ENCODE measurements at regions not wholly inside any gene's neighbourhood (a gene's known extent, or its start where the extent isn't known, plus 50 kb on each side); places are given as distances from the start of the nearest gene placed in this dataset.

DNA sequence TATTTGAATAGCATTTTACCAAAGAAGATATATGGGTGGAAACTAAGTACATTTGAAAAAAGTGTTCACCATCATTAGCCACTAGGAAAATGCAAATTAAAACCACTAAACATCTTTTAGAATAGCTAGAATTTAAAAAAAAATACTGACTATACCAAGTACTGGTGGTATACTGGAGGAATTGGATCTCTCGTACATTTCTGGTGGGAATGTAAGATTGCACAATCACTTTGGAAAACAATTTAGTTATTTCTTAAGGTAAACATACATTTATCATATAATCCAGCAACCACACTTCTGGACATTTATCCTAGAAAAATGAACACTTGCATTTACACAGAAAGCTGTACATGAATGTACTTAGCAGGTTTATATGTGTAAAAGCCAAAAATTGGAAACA is 303.5 kb downstream of the MID1IP1 start:
- H3K27me3 ChIP-seq, result no peaks in the 10 kb centered on the region
- H3K4me1 ChIP-seq (ENCODE audit: low read depth), result no peaks in the 10 kb centered on the region
- H3K36me3 ChIP-seq, result no peaks in the 10 kb centered on the region
- H3K27ac ChIP-seq, result no peak overlapping the region
- no peak overlapping the region for H3K4me3 ChIP-seq
- DNase-seq (ENCODE audit: low read depth in 1 of 2, low spot score in 1 of 2), result no peak
- TF ChIP-seq, protein P1, sequence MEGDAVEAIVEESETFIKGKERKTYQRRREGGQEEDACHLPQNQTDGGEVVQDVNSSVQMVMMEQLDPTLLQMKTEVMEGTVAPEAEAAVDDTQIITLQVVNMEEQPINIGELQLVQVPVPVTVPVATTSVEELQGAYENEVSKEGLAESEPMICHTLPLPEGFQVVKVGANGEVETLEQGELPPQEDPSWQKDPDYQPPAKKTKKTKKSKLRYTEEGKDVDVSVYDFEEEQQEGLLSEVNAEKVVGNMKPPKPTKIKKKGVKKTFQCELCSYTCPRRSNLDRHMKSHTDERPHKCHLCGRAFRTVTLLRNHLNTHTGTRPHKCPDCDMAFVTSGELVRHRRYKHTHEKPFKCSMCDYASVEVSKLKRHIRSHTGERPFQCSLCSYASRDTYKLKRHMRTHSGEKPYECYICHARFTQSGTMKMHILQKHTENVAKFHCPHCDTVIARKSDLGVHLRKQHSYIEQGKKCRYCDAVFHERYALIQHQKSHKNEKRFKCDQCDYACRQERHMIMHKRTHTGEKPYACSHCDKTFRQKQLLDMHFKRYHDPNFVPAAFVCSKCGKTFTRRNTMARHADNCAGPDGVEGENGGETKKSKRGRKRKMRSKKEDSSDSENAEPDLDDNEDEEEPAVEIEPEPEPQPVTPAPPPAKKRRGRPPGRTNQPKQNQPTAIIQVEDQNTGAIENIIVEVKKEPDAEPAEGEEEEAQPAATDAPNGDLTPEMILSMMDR (IDR thresholded peaks at IDR 0.05; ENCODE audit: low read depth, low read length), result no peak
- no peaks in the 10 kb centered on the region for H3K9me3 ChIP-seq (ENCODE audit: low read depth)

DNA sequence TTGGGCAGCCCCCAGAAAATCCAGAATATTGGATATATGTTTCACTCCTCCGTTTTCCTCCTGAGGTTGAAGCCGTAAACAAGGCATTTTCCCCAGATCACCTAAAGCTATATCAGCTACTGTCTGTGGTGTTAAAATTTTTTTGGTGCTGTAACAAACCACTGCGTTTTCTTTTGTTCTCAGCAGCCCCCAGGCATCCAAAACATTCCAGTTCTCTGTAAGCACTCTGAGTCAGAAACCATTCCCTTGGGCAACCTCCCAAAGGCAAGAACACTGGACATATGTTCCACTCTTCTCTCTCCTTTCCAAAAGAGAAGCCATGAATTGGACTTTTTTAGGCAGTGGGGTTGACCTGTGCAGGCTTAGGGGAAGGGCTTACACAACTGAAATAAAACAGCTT is 310.9 kb downstream of the MID1IP1 start:
- no peaks in the 10 kb centered on the region for H3K36me3 ChIP-seq
- H3K9me3 ChIP-seq (ENCODE audit: low read depth), result no peaks in the 10 kb centered on the region
- H3K4me1 ChIP-seq (ENCODE audit: low read depth), result no peaks in the 10 kb centered on the region
- TF ChIP-seq, protein P1 (IDR thresholded peaks at IDR 0.05; ENCODE audit: low read depth, low read length), result no peak
- H3K27me3 ChIP-seq, result no peaks in the 10 kb centered on the region
- peak in 1 of 2 donors; percentile 1 for DNase-seq (ENCODE audit: low read depth in 1 of 2, low spot score in 1 of 2)
- H3K27ac ChIP-seq, result no peak overlapping the region
- H3K4me3 ChIP-seq, result no peak overlapping the region

DNA sequence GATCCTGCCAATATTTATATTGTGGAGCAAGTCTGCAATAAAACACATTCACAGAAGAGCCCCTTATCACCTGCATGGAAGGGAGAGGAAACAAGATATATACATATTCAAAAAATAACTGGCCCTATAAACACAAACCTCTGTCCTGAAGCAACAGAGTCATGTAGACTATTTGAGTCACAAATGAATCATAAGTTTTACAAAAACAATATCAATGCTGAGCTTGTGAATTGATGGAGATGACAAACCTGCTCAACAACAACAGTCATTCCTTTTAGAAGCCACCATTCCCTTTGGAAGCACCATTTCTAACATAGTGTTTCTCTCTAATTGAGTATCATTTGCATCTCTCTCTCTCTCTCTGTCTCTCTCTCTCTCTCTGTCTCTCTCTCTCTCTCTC is 313.9 kb downstream of the MID1IP1 start:
- no peak for DNase-seq (ENCODE audit: low read depth in 1 of 2, low spot score in 1 of 2)
- no peaks in the 10 kb centered on the region for H3K27me3 ChIP-seq
- H3K4me3 ChIP-seq, result no peak overlapping the region
- H3K27ac ChIP-seq, result no peak overlapping the region
- no peaks in the 10 kb centered on the region for H3K36me3 ChIP-seq
- TF ChIP-seq, protein P1 (IDR thresholded peaks at IDR 0.05; ENCODE audit: low read depth, low read length), result no peak
- no peaks in the 10 kb centered on the region for H3K9me3 ChIP-seq (ENCODE audit: low read depth)
- no peaks in the 10 kb centered on the region for H3K4me1 ChIP-seq (ENCODE audit: low read depth)

DNA sequence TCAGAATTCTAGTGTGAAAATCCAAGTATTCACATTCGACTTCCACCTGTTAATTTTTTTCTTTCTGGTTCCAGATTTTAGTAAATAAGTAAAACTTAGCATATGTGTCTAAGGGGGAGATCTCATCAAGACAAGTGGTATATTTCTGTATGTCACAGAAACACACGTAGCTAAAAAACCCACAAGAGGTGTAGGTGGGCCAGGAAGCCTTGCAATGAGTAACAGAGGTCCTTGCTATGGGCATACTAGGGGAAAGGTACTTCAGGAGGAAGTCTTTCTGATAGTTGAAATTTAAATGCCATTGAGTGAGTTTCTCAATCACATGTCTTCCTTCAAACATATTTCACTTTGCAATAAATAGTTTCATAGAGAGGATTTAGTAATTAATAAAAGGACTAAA is 315.8 kb downstream of the MID1IP1 start:
- no peak overlapping the region for H3K4me3 ChIP-seq
- H3K9me3 ChIP-seq (ENCODE audit: low read depth), result no peaks in the 10 kb centered on the region

DNA sequence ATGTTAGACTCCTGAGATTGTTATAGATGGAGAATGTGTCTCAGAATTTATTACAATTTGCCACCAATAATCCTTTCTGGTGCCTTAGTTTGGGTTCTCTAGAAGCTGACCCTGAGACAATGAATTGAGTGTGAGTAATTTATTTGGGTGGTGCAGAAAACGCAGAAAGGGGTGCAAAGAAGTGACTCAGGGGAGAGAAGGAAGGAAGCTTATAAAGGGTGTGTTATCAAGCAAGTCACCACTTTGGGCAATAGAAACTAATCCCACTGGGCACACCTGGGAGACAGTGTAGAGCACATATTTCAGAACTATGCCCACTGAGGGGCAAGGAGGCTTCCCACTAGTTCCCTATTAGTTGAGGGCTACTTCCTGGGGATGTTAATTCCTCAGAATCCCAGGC is 320.6 kb downstream of the MID1IP1 start:
- TF ChIP-seq, protein P1 (IDR thresholded peaks at IDR 0.05; ENCODE audit: low read depth, low read length), result no peak
- H3K27me3 ChIP-seq, result no peaks in the 10 kb centered on the region
- no peaks in the 10 kb centered on the region for H3K36me3 ChIP-seq

More for the DNA sequence above, 315.8 kb downstream of the MID1IP1 start:
- DNase-seq (ENCODE audit: low read depth in 1 of 2, low spot score in 1 of 2), result no peak
- H3K36me3 ChIP-seq, result no peaks in the 10 kb centered on the region
- H3K4me1 ChIP-seq (ENCODE audit: low read depth), result no peaks in the 10 kb centered on the region
- no peak overlapping the region for H3K27ac ChIP-seq
- TF ChIP-seq, protein P1 (IDR thresholded peaks at IDR 0.05; ENCODE audit: low read depth, low read length), result no peak
- H3K27me3 ChIP-seq, result no peaks in the 10 kb centered on the region

DNA sequence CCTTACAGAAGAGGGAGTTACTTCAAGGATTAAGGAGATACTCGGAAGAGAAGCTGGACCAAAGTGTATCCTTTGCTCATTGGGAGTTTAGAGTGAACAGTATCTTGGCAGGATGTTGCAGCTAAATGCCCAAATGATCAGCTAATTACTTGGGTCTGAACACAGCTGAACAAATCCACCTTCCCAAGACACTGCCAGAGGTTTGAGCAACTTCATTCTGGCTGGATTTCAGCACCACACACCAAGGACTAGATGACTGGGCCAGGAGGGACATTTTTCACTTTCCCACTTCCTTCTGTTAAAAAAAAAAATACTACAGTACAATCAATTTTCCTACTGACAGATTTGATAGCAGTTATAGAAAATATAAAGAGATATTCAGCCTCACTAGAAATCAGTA is 324.6 kb downstream of the MID1IP1 start:
- Histone ChIP-seq H3K27me3 (no peaks in the 10 kb centered on the region), H3K4me1 (ENCODE audit: low read depth) (no peaks in the 10 kb centered on the region), H3K9me3 (ENCODE audit: low read depth) (no peaks in the 10 kb centered on the region), H3K4me3 (no peak overlapping the region), H3K36me3 (no peaks in the 10 kb centered on the region), H3K27ac (no peak overlapping the region)
- TF ChIP-seq, protein P1 (IDR thresholded peaks at IDR 0.05; ENCODE audit: low read depth, low read length), result no peak
- no peak for DNase-seq (ENCODE audit: low read depth in 1 of 2, low spot score in 1 of 2)

More for the DNA sequence above, 320.6 kb downstream of the MID1IP1 start:
- no peak for DNase-seq (ENCODE audit: low read depth in 1 of 2, low spot score in 1 of 2)
- H3K9me3 ChIP-seq (ENCODE audit: low read depth), result no peaks in the 10 kb centered on the region
- H3K27ac ChIP-seq, result no peak overlapping the region
- no peaks in the 10 kb centered on the region for H3K4me1 ChIP-seq (ENCODE audit: low read depth)
- no peak overlapping the region for H3K4me3 ChIP-seq
